GM12864 (cell line): ENCODE measurements at regions not wholly inside any gene's neighbourhood (a gene's known extent, or its start where the extent isn't known, plus 50 kb on each side); places are given as distances from the start of the nearest gene placed in this dataset.

Source experiments
- DNase-seq: peaks from one replicate; pipeline ENCODE4 v3.0.0-alpha.2; 2011; ENCODE audit warnings: low read depth
- H3K4me3 ChIP-seq: 2 replicates; pipeline ENCODE4 v1.5.1; 2011; ENCODE audit warnings: mild to moderate bottlenecking, low read depth, low read length, control low read depth
- CTCF ChIP-seq: IDR thresholded peaks from 2 replicates; pipeline ENCODE4 v1.5.1; 2011; ENCODE audit warnings: low read depth, mild to moderate bottlenecking, moderate library complexity, low read length, control low read depth, inconsistent platforms; ENCODE audit errors: missing control alignments

DNA sequence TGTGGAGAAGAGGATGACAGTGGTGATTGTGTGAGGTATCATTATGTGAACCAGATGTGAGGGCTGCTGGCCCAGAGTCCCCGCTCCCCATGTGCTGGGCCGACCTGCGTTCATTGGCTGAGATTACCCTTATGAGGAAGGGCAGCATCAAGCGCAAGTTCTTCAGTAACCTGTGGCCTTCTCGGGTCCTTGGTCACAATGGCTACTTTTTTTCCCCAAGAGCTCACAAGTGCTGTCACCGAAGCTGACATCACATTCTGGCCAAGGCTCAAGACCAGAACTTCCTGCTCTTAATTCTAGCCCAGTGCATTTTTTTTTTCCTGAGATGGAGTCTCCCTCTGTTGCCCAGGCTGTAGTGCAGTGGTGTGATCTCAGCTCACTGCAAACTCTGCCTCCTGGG, 262.9 kb downstream of the RHOU start:
- TF ChIP-seq CTCF = no peak
- no peak overlapping the region for H3K4me3 ChIP-seq
- DNase-seq = no peak

GRCh38 chr1:228999446-229000170, 264.3 kb downstream of the RHOU start:
- TF ChIP-seq CTCF = no peak
- no peak overlapping the region for H3K4me3 ChIP-seq
- DNase-seq = no peak

- DNase-seq = no peak
- TF ChIP-seq CTCF = no peak
- no peak overlapping the region for H3K4me3 ChIP-seq
These were observed 264.9 kb downstream of the RHOU start for GRCh38 chr1:229000187-229000586.

- no peak for DNase-seq
- H3K4me3 ChIP-seq = no peak overlapping the region
- no peak for TF ChIP-seq CTCF
These were observed 266.3 kb downstream of the RHOU start for GRCh38 chr1:229001467-229002011.

DNA sequence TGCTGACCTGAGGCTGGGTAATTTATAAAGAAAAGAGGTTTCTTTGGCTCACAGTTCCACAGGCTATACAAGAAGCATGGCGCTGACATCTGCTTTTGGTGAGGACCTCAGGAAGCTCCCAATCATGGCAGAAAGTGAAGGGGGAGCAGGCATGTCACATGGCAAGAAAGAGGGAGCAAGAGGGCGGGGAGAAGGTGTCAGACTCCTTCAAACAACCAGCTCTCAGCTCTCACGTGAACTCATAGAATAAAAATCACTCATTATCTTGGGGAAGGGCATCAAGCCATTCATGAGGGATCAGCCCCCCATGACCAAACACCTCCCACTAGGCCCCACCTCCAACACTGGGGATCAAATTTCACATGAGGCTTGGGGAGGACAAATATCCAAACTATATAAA, 266.8 kb downstream of the RHOU start:
- H3K4me3 ChIP-seq = no peak overlapping the region
- no peak for DNase-seq
- TF ChIP-seq CTCF = no peak

- no peak for TF ChIP-seq CTCF
- H3K4me3 ChIP-seq = no peak overlapping the region
- DNase-seq = no peak
These were observed 267.2 kb downstream of the RHOU start for GRCh38 chr1:229002451-229002960.
